OCI-LY1 (cell line): ENCODE measurements at regions not wholly inside any gene's neighbourhood (a gene's known extent, or its start where the extent isn't known, plus 50 kb on each side); places are given as distances from the start of the nearest gene placed in this dataset.

ENCODE experiments used
- CTCF ChIP-seq: fragments of 200-600 bp; sonication (generic), shearing (Covaris generic); IDR thresholded peaks from 2 replicates; pipeline ENCODE4 v1.5.1; 2017; ENCODE audit warnings: mild to moderate bottlenecking, antibody characterized with exemption, low read length, moderate library complexity, mixed read lengths
- EZH2 ChIP-seq: fragments of 200-600 bp; sonication (generic), shearing (Covaris generic); IDR thresholded peaks from 2 replicates; pipeline ENCODE4 v1.8.0; 2017; ENCODE audit warnings: borderline replicate concordance, mixed run types, mild to moderate bottlenecking, antibody characterized with exemption, low read length, moderate library complexity, mixed read lengths

DNA sequence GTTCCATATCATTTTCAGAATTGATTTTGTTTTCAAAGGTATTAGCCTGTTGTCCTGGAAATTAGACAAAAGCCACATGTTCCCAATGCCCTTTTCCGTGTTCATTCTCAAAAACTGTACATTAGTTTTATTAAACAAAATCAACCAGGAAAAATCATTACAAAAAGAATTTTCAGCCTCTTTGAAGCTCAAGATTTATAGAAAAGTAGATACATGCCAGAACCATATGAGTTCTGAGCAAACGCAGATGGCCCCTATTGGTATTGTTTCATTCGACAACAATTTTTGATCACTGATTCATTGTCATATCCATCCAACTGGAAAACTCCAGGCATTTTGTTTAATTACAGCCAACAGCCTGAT is 148.5 kb upstream of the GRAMD2B start:
- TF ChIP-seq CTCF (no peak), EZH2 (no peak)
